ENCODE measurements at regions not wholly inside any gene's neighbourhood (a gene's known extent, or its start where the extent isn't known, plus 50 kb on each side); places are given as distances from the start of the nearest gene placed in this dataset.

DNA sequence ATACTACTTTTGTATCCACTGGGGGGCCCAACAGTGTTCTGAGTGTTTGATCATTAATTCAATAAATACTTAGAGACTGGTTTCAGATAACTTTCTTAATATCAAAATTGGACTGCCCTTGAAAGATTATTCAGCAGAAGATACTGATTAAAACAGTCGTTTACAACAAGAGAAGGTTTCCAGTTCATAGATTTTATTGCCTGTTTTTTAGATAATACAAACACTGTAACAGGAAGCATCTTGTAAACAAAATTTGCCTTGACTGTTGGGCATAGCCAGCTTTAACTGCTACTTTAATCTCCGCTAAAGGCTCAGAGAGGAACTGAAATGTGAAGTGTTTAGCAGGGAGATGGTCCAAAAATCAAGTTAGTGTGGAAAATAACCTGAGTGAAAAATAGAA is 1168.7 kb upstream of the NUDT12 start:
- intact Hi-C loops (cut with DNase I): no loop called here
- H3K4me1 ChIP-seq: no peaks in the 10 kb centered on the region
- H3K4me3 ChIP-seq: no peak overlapping the region
- no peaks in the 10 kb centered on the region for H3K36me3 ChIP-seq
- H3K27ac ChIP-seq: no peak overlapping the region
- no peaks in the 10 kb centered on the region for H3K27me3 ChIP-seq
- TF ChIP-seq, protein P1, sequence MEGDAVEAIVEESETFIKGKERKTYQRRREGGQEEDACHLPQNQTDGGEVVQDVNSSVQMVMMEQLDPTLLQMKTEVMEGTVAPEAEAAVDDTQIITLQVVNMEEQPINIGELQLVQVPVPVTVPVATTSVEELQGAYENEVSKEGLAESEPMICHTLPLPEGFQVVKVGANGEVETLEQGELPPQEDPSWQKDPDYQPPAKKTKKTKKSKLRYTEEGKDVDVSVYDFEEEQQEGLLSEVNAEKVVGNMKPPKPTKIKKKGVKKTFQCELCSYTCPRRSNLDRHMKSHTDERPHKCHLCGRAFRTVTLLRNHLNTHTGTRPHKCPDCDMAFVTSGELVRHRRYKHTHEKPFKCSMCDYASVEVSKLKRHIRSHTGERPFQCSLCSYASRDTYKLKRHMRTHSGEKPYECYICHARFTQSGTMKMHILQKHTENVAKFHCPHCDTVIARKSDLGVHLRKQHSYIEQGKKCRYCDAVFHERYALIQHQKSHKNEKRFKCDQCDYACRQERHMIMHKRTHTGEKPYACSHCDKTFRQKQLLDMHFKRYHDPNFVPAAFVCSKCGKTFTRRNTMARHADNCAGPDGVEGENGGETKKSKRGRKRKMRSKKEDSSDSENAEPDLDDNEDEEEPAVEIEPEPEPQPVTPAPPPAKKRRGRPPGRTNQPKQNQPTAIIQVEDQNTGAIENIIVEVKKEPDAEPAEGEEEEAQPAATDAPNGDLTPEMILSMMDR (IDR thresholded peaks at IDR 0.05): no peak
- no peaks in the 10 kb centered on the region for H3K9me3 ChIP-seq
- DNase-seq (ENCODE audit: low spot score in 2 of 2): no peak

- no peaks in the 10 kb centered on the region for H3K36me3 ChIP-seq
- no peak overlapping the region for H3K4me3 ChIP-seq
- H3K4me1 ChIP-seq: no peaks in the 10 kb centered on the region
- no peak overlapping the region for H3K27ac ChIP-seq
- no peak for DNase-seq (ENCODE audit: low spot score in 2 of 2)
- H3K27me3 ChIP-seq: no peaks in the 10 kb centered on the region
- intact Hi-C loops (cut with DNase I): no loop called here
- H3K9me3 ChIP-seq: peaks cover 4 to 17% of the 10 kb centered on the region in 2 donors
- TF ChIP-seq, protein P1 (IDR thresholded peaks at IDR 0.05): no peak
These were observed 1145.4 kb upstream of the NUDT12 start for GRCh38 chr5:104708027-104708426.

GRCh38 chr5:104706600-104706999 is 1144.0 kb upstream of the NUDT12 start:
- intact Hi-C loops (cut with DNase I): no loop called here
- Histone ChIP-seq H3K27ac (no peak overlapping the region), H3K4me1 (no peaks in the 10 kb centered on the region), H3K4me3 (no peak overlapping the region), H3K9me3 (peaks cover 0 to 5% of the 10 kb centered on the region in 2 donors), H3K27me3 (no peaks in the 10 kb centered on the region), H3K36me3 (no peaks in the 10 kb centered on the region)
- DNase-seq (ENCODE audit: low spot score in 2 of 2): no peak
- TF ChIP-seq, protein P1 (IDR thresholded peaks at IDR 0.05): no peak

DNA sequence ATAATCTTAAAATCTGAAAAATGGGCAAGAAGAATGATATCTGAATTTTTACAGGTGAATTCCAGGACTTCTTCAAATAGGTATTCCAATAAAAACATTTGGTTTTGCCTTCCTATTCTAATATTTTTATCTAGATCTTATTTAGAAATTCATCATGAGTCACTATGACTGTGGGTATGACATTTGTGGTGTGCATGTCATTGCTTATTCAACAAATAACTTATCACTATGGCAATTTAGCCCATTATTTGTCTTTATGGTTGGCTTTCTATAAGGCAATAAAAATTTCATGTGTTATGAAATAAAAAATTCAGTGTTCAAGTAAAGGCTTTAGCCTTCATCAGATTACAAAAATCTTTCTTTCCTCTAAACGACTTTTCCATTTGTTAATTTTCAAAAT is 1139.6 kb upstream of the NUDT12 start:
- Histone ChIP-seq H3K4me1 (no peaks in the 10 kb centered on the region), H3K27ac (no peak overlapping the region), H3K36me3 (no peaks in the 10 kb centered on the region), H3K9me3 (peaks cover 4 to 13% of the 10 kb centered on the region in 2 donors), H3K4me3 (no peak overlapping the region), H3K27me3 (no peaks in the 10 kb centered on the region)
- intact Hi-C loops (cut with DNase I): no loop called here
- DNase-seq (ENCODE audit: low spot score in 2 of 2): no peak
- TF ChIP-seq, protein P1 (IDR thresholded peaks at IDR 0.05): no peak

- H3K4me3 ChIP-seq: no peak overlapping the region
- TF ChIP-seq, protein P1 (IDR thresholded peaks at IDR 0.05): no peak
- peaks cover 4 to 13% of the 10 kb centered on the region in 2 donors for H3K9me3 ChIP-seq
- no peaks in the 10 kb centered on the region for H3K27me3 ChIP-seq
- H3K4me1 ChIP-seq: no peaks in the 10 kb centered on the region
- no peaks in the 10 kb centered on the region for H3K36me3 ChIP-seq
- DNase-seq (ENCODE audit: low spot score in 2 of 2): no peak
- H3K27ac ChIP-seq: no peak overlapping the region
- intact Hi-C loops (cut with DNase I): no loop called here
These were observed 1136.8 kb upstream of the NUDT12 start for GRCh38 chr5:104699438-104699837.

GRCh38 chr5:104661256-104661655 is 1098.7 kb upstream of the NUDT12 start:
- H3K4me1 ChIP-seq: no peaks in the 10 kb centered on the region
- H3K27me3 ChIP-seq: no peaks in the 10 kb centered on the region
- H3K9me3 ChIP-seq: peaks cover 0 to 7% of the 10 kb centered on the region in 2 donors
- H3K36me3 ChIP-seq: no peaks in the 10 kb centered on the region
- TF ChIP-seq, protein P1 (IDR thresholded peaks at IDR 0.05): no peak
- H3K27ac ChIP-seq: no peak overlapping the region
- intact Hi-C loops (cut with DNase I): no loop called here
- DNase-seq (ENCODE audit: low spot score in 2 of 2): no peak
- H3K4me3 ChIP-seq: no peak overlapping the region

Measured in ascending aorta (tissue), 2 donors.